Sigmoid colon (tissue), 6 donors: ENCODE measurements at regions not wholly inside any gene's neighbourhood (a gene's known extent, or its start where the extent isn't known, plus 50 kb on each side); places are given as distances from the start of the nearest gene placed in this dataset.
A peak's percentile ranks its signal among the peaks of the same experiment; 100 is the strongest.

Experiments
- DNase-seq: peaks from one replicate; pipeline ENCODE4 v3.0.0-alpha.2; 2019
- H3K27ac ChIP-seq, 4 donors: fragments of 200-600 bp; sonication (generic); one replicate each; pipeline ENCODE4 v1.5.1; 2016 to 2019; ENCODE audit warnings: mild to moderate bottlenecking in 1 of 4
- H3K27me3 ChIP-seq, 3 donors: fragments of 200-600 bp; sonication (generic); one replicate each; pipeline ENCODE4 v1.5.1; 2019; ENCODE audit warnings: mild to moderate bottlenecking in 1 of 3
- H3K36me3 ChIP-seq, 4 donors: fragments of 200-600 bp; sonication (generic); one replicate each; pipeline ENCODE4 v1.5.1; 2016 to 2019
- H3K4me1 ChIP-seq, 4 donors: fragments of 200-600 bp; sonication (generic); one replicate each; pipeline ENCODE4 v1.5.1; 2017 to 2019
- H3K4me3 ChIP-seq, 4 donors: fragments of 200-600 bp; sonication (generic); one replicate each; pipeline ENCODE4 v1.5.1; 2017 to 2019; ENCODE audit warnings: mild to moderate bottlenecking in 2 of 4, moderate library complexity in 1 of 4
- H3K9me3 ChIP-seq, 4 donors: fragments of 200-600 bp in 3 of 4; sonication (generic) in 3 of 4; one replicate each; pipeline versions ENCODE4 v1.5.1 to v1.6.1; 2013 to 2019
- EP300 ChIP-seq, 4 donors: sonication (generic); formaldehyde crosslinking; IDR thresholded peaks; one replicate each; pipeline ENCODE4 v1.6.1; 2017; ENCODE audit warnings: antibody characterized with exemption in 4 of 4
- POLR2A ChIP-seq, 2 donors: fragments of 450-650 bp; IDR thresholded peaks; one replicate each; pipeline ENCODE4 v1.6.1; 2016; ENCODE audit warnings: antibody characterized with exemption in 2 of 2, mild to moderate bottlenecking in 2 of 2, moderate library complexity in 2 of 2
- POLR2AphosphoS5 ChIP-seq, 4 donors: sonication (generic); formaldehyde crosslinking; IDR thresholded peaks; one replicate each; pipeline ENCODE4 v1.6.1; 2017; ENCODE audit warnings: antibody characterized with exemption in 4 of 4
- WGBS, 2 donors: extraction: QIAGEN DNeasy Blood & Tissue Kit; methylation state at CpG; one replicate each; pipeline ENCODE4 v1.1.7; 2013; 5-methylcytosine and 5-hydroxymethylcytosine counted together
- intact Hi-C: fragments of 100-400 bp; cut with DNase I; formaldehyde crosslinking; loops from one replicate; pipeline ENCODE4 v1.15.1; 2023
- TF ChIP-seq, protein P1 (sequence below), 4 experiments: fragments of 450-650 bp in 3 of 4; fragments of 200-600 bp in 1 of 4; IDR thresholded peaks; one replicate each; pipeline ENCODE4 v1.5.1; 2016 to 2019; ENCODE audit warnings: antibody characterized with exemption in 4 of 4, mild to moderate bottlenecking in 3 of 4, moderate library complexity in 2 of 4
- donor health status: healthy with polysubstance abuse.
- donor health status: healthy.

DNA sequence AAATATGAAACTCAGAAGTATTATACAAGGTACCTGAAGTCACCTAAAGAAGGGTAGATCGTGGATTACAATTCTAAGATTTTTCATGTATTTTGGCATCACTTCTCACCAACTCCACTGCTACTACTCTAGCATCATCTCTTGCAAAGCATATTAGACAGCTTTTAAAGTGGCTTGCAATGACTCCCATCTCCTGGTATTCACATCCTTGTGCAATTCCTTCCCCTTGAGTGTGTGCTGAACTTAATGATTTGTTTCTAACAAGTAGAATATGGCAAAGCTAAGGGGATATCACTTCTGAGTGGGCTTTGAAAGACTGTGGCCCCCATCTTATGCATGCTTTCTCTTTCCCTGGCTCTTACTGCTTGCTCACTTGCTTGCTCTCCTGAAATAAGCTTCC, 280.2 kb downstream of the SNX13 start:
- Histone ChIP-seq H3K4me1 (peaks cover 0 to 14% (median 6%) of the 10 kb centered on the region in 4 donors), H3K4me3 (no peak overlapping the region), H3K27ac (no peak overlapping the region), H3K9me3 (no peaks in the 10 kb centered on the region), H3K36me3 (no peaks in the 10 kb centered on the region), H3K27me3 (no peaks in the 10 kb centered on the region)
- no peak for DNase-seq
- intact Hi-C loops: no loop called here
- 90 to 94% methylated on average over 1 of the region's 1 CpG for WGBS, 2 donors
- no peak for TF ChIP-seq EP300 (IDR thresholded peaks at IDR 0.05)
- no peak for TF ChIP-seq POLR2AphosphoS5 (IDR thresholded peaks at IDR 0.05)
- no peak for TF ChIP-seq POLR2A (IDR thresholded peaks at IDR 0.05)
- TF ChIP-seq, protein P1, sequence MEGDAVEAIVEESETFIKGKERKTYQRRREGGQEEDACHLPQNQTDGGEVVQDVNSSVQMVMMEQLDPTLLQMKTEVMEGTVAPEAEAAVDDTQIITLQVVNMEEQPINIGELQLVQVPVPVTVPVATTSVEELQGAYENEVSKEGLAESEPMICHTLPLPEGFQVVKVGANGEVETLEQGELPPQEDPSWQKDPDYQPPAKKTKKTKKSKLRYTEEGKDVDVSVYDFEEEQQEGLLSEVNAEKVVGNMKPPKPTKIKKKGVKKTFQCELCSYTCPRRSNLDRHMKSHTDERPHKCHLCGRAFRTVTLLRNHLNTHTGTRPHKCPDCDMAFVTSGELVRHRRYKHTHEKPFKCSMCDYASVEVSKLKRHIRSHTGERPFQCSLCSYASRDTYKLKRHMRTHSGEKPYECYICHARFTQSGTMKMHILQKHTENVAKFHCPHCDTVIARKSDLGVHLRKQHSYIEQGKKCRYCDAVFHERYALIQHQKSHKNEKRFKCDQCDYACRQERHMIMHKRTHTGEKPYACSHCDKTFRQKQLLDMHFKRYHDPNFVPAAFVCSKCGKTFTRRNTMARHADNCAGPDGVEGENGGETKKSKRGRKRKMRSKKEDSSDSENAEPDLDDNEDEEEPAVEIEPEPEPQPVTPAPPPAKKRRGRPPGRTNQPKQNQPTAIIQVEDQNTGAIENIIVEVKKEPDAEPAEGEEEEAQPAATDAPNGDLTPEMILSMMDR (IDR thresholded peaks at IDR 0.05): no peak

DNA sequence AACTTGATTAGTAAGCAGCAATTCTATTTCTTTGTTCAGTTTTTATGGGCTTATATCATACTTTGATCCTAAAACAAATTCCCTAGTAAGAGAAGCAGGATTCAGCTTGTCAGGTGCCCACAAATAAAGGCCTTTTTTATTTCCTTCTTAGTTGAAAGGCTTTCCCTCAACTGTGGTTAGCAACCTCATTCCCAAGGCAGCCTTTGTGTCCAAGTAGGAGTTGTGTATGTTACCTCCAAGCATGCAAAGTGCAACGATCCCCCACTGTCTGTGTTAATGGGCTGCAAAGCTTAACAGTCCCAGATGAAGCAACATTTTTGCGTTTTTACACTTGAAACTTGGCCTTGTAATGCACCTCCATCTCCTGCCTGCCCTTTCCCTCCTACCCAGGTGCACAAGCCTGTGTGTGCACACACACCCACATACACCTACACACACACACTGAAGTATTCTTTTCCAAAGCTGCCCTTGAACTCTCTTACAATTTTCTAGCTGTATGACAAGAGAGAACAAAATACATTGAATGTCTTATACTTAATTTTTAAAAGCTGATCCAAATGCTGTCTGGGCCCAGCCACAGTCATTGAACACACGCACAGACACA, 278.2 kb downstream of the SNX13 start:
- Histone ChIP-seq H3K9me3 (no peaks in the 10 kb centered on the region), H3K4me3 (no peak overlapping the region), H3K36me3 (no peaks in the 10 kb centered on the region), H3K27ac (peak overlapping the region in 1 of 4 donors; percentile 14), H3K4me1 (peaks cover 0 to 11% (median 6%) of the 10 kb centered on the region in 4 donors), H3K27me3 (no peaks in the 10 kb centered on the region)
- intact Hi-C loops: no loop called here
- no peak for DNase-seq
- 77 to 83% methylated on average over 3 of the region's 3 CpGs for WGBS, 2 donors
- TF ChIP-seq, protein P1 (IDR thresholded peaks at IDR 0.05): no peak
- no peak for TF ChIP-seq POLR2AphosphoS5 (IDR thresholded peaks at IDR 0.05)
- no peak for TF ChIP-seq EP300 (IDR thresholded peaks at IDR 0.05)

DNA sequence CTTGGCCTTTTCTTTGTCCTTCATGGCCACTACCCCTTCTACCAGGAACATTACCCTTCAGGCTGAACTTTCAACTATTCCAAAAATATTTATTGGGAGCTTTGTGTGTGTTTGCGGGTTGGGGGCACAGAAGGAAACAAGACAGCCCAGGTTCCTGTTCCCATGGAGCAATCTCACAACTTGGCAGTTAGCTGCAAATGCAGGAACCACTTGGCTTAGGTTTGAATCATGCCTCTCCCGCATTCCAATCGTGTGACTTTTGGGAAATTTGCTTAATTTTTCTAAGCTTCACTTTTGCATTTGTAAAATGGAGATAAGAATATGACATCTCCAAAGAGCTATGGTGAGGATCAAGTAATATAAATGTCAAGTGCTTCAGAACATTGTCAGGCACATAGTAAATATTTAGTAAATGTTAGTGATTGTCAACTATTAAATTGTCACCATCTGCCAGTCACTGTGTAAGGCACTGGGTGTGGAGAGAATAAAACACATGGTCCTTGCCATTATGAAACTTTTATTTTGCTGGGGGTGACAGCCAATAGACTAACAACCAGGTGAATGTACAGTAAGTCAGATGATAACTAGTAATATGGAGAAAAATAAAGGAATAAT, 277.1 kb downstream of the SNX13 start:
- Histone ChIP-seq H3K36me3 (no peaks in the 10 kb centered on the region), H3K27me3 (no peaks in the 10 kb centered on the region), H3K9me3 (no peaks in the 10 kb centered on the region), H3K27ac (peak overlapping the region in 2 of 4 donors; percentile 20 to 41), H3K4me1 (peaks cover 0 to 11% (median 6%) of the 10 kb centered on the region in 4 donors), H3K4me3 (no peak overlapping the region)
- intact Hi-C loops: no loop called here
- 92 to 94% methylated on average over 3 of the region's 3 CpGs for WGBS, 2 donors
- DNase-seq: no peak
- TF ChIP-seq EP300 (IDR thresholded peaks at IDR 0.05) (no peak), POLR2AphosphoS5 (IDR thresholded peaks at IDR 0.05) (peak in 2 of 4 donors; percentile 9 to 13)

DNA sequence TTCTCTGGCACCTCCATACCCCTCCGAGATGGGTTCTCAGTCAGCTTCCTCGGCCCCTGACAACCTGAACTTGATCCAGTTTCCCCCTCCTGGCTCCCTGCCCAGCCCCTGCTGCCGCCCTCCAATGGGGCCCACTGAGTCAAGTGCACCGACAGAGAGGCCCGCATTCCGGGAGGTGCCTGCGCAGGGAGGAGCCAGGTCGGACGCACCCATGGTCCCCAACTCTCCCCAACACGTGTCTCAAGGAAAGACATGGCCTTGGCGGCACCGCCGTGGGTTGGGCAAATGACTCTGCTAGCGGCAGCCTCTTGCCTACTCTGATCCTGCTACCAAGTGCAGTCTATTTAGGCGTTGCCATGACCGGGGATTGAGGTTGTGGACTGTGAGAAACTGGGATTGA, 275.3 kb downstream of the SNX13 start:
- no peak for DNase-seq
- H3K27me3 ChIP-seq: no peaks in the 10 kb centered on the region
- no peak overlapping the region for H3K4me3 ChIP-seq
- WGBS, 2 donors: 90 to 95% methylated on average over 16 of the region's 16 CpGs
- no peak overlapping the region for H3K27ac ChIP-seq
- H3K9me3 ChIP-seq: no peaks in the 10 kb centered on the region
- TF ChIP-seq EP300 (IDR thresholded peaks at IDR 0.05) (no peak), POLR2AphosphoS5 (IDR thresholded peaks at IDR 0.05) (no peak), POLR2A (IDR thresholded peaks at IDR 0.05) (no peak)
- TF ChIP-seq, protein P1 (IDR thresholded peaks at IDR 0.05): no peak
- no peaks in the 10 kb centered on the region for H3K36me3 ChIP-seq
- intact Hi-C loops: no loop called here
- H3K4me1 ChIP-seq: peaks cover 0 to 11% (median 6%) of the 10 kb centered on the region in 4 donors

DNA sequence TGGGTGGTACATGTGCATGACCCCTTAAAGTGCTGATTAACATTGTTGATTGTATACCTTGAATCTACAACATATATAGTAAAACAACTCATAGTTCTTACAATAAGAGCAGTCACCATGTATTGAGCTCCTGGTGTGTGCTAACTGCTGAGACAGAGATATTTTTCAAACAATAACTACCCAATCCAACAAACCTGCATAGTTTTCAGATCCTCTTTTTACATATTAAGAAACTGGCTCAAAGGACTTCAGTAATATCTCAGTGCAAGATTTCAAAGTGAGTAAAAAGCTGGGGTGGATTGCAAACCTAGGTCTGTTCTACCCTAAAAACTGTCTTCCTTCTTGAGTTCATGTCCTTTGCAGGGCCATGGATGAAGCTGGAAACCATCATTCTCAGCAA, 272.2 kb downstream of the SNX13 start:
- Histone ChIP-seq H3K27me3 (no peaks in the 10 kb centered on the region), H3K27ac (no peak overlapping the region), H3K36me3 (no peaks in the 10 kb centered on the region), H3K4me3 (no peak overlapping the region), H3K4me1 (peaks cover 0 to under 1% (median under 1%) of the 10 kb centered on the region in 4 donors), H3K9me3 (no peaks in the 10 kb centered on the region)
- intact Hi-C loops: no loop called here
- TF ChIP-seq POLR2A (IDR thresholded peaks at IDR 0.05) (no peak), POLR2AphosphoS5 (IDR thresholded peaks at IDR 0.05) (no peak), EP300 (IDR thresholded peaks at IDR 0.05) (no peak)
- TF ChIP-seq, protein P1 (IDR thresholded peaks at IDR 0.05): no peak
- DNase-seq: no peak
